NCI-H2227 (cell line): ENCODE measurements at regions not wholly inside any gene's neighbourhood (a gene's known extent, or its start where the extent isn't known, plus 50 kb on each side); places are given as distances from the start of the nearest gene placed in this dataset.

Source experiments
- DNase-seq: peaks from one replicate; lab custom pipeline; 2025; ENCODE audit not compliant: unreplicated experiment; lab: John Stamatoyannopoulos, UW

- no peak for DNase-seq
Observed at GRCh38 chr16:20259541-20259940, 67.8 kb downstream of the GP2 start.

DNA sequence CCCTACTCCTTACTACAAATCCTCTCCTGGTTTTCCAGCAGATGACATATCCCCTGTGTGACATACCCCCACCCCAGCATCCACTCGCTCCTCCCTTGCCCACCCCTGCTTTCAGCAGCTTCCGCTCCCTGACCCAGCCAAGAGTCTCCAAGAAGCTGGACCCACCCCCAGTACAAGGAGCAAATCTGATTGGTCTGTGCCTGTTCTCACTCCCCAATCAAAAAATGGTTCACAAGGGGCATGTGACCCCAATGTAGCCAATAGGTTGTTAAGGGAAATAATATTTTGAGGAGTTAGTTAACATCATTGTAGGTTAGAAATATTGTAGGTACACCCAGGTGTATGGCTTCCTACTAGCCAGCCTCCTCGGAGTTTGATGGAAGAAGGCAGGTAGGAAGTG lies 70.1 kb downstream of the GP2 start:
- no peak for DNase-seq

- DNase-seq: no peak
Observed at GRCh38 chr16:20255002-20255401, 72.3 kb downstream of the GP2 start.

DNA sequence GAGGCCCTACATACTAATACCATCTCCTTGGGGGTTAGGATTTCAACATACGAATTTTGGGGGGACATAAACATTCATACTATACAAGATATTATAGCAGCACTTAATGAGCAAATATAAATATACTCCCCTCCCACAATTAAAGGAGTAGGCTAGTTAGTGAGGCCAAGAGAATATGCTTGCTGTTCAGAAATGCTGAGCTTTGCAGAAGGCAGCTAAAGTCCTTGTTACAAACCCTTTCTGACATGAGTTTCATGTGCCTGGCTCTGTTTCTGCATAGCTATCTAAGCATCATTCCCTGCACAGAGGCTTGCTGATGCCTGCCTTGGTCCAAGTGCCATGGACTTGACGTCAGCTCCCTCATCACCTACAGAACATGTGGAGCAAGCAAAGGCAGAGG lies 73.5 kb downstream of the GP2 start:
- DNase-seq: no peak

DNA sequence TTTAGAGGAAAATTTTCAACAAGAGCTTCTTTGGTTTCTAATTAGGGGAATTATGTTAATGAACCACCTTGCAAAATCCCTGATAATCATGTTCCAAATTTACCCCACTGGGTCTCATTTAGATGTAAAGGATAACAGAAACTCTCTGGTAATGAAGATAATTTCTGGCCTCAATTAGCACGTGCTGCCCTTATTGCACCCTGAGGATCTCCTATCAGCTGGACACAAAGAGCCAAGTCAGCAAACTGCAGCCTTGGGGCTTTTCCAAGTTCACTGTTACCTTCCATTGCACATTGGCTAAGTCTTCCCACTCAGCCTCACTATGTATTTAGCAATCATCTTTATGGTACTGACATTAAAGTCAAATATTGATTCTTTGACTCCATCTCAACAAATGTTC lies 78.1 kb downstream of the GP2 start:
- no peak for DNase-seq

- no peak for DNase-seq
Observed at GRCh38 chr16:20247076-20247475, 80.2 kb downstream of the GP2 start.

- DNase-seq: no peak
Observed at GRCh38 chr16:20243731-20244281, 83.5 kb downstream of the GP2 start.

- DNase-seq: no peak
Observed at GRCh38 chr16:20242568-20243255, 84.6 kb downstream of the GP2 start.

DNA sequence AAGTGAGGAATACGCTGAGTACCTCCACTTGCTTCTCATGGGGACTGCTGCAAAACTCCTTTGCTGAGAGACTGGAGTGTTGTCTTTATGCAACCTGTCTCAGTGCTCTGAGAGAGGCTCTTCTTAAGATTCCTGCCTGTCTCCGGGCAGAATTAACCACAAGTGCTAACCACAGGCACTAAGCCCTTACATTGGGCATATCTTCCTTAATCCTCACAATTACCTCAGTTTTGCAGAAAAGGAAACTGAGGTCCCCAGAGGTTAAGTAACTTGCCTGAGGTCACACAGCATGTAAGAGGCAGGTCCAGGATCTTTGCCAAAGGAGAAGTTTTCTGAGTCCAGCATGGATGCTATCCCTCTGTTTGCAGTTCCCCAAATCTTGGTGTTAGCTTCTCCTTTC lies 86.0 kb downstream of the GP2 start:
- DNase-seq: no peak

DNA sequence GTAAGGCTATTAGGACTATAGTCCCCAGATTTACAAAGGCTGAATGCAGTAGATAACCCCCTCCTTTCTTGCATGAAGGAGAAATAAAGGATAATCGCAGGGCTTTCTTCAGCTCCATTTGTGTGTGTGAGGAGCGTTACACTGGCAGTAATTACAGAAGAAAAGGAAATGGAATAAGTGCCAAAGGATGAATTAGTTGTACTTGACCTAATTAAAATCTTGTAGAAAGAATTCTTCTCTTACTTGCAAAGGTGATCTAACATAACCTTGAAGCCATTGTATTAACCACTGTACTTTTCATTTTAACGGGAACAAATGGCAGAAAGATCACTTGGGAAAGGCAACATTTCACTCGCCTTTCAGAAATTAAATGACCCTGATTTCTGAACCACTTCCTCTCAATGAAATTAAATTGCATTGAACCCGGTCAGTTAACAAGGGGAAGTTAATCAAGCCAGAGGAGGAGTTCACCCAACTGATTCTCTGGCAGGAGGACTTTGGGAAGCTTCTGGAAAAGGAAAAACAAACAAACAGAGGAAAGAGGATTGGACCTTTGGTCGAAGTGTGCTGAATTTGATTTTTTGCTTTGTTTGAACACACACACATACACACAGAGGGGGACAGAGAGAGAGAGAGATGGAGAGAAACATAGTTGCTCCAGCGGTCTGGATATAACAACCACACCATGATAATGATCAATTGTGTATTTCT lies 90.6 kb downstream of the GP2 start:
- no peak for DNase-seq

GRCh38 chr16:20225228-20225733 lies 102.0 kb downstream of the GP2 start:
- DNase-seq: no peak

GRCh38 chr16:20221208-20221607 lies 106.1 kb downstream of the GP2 start:
- DNase-seq: no peak

DNA sequence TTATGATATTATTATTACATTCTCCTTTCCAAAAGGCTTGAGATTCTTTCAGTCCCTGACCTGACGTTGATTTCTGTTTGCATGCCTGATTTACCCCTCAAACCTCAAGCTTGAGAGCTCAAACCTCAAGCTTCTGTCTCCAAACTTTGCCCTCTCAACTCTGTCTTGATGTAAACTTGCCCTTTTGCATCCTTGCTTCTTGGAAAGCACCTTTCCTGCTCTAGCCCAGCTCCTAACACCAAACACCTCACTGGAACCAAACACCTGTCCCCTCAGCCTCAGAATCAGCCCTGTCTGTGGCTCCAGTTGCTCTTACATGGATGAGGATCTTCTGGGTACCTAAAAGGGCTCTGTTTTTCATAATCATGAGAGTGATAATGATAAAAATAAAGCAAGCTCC lies 109.2 kb downstream of the GP2 start:
- DNase-seq: no peak

- no peak for DNase-seq
Observed at GRCh38 chr16:20216591-20217217, 110.6 kb downstream of the GP2 start.

GRCh38 chr16:20214401-20214800 lies 112.9 kb downstream of the GP2 start:
- peak; percentile 32 for DNase-seq

- no peak for DNase-seq
Observed at GRCh38 chr16:20203272-20203671, 124.0 kb downstream of the GP2 start.

DNA sequence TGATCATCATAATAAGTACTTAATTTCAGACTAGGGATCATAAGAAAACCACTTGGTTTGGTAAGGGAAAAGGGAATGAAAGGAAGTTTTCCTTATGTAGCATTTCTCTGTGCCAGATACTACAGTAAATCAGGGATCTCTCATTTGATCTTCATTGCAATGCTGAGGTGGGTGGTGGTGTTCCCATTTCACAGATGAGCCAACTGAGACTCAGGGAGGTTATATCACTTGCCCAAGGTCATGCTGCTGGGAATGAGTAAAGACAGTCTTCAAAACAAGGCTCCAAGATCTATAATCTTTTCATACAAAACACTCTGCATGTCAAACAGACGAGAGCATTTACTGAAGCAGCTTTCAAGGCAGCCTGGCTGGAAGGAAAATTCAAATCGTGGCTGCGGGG lies 124.6 kb downstream of the GP2 start:
- DNase-seq: no peak

GRCh38 chr16:20192801-20193200 lies 119.1 kb upstream of the GPR139 start:
- no peak for DNase-seq

GRCh38 chr16:20191566-20191965 lies 117.9 kb upstream of the GPR139 start:
- no peak for DNase-seq

DNA sequence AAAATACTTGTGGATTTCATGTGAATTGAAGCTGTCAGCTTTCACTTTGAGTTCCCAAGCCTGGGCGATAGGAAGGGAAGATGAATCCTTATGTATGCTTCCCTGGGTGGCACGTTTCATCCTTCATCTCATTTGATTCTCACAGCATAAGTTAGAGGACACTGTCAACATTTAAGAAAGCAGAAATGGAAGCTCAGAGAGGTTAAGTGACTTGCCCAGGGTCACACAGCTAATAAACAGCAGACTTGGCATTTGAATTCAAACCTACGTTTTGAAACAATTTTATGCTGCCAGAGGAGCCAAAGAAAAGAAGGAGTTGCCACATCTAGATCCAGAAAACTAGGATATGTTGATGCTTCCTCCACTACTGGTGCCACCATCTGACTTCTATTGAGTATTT lies 108.3 kb upstream of the GPR139 start:
- no peak for DNase-seq

- DNase-seq: no peak
Observed at GRCh38 chr16:20181416-20181815, 107.7 kb upstream of the GPR139 start.

- DNase-seq: no peak
Observed at GRCh38 chr16:20178297-20178696, 104.6 kb upstream of the GPR139 start.
